T-cell (primary cell): ENCODE measurements at regions not wholly inside any gene's neighbourhood (a gene's known extent, or its start where the extent isn't known, plus 50 kb on each side); places are given as distances from the start of the nearest gene placed in this dataset.
"Not testable (repeated sequence)": the region's sequence is repeated elsewhere in the genome, so short reads cannot be mapped to it uniquely, and the experiment has no call there.

ENCODE experiments used
- ATAC-seq, 4 experiments: fragments of 200-7000 bp in 3 of 4; fragments of 150-1000 bp in 1 of 4; cut with Tn5 transposase; replicated peaks in 1 of 4; 1 replicate in 3 of 4; 2 replicates in 1 of 4; pipeline ENCODE4 v1.10.0; 2021; ENCODE audit warnings: moderate library complexity in 3 of 4, mild to moderate bottlenecking in 2 of 4, moderate number of reproducible peaks in 1 of 4
- CTCF ChIA-PET, 2 donors: fragments of 300-600 bp; sonication (Branson Sonifier 250); formaldehyde crosslinking; loops; one replicate each; lab custom pipeline; 2022; ENCODE audit warnings: antibody characterized with exemption in 2 of 2; lab: Charles Lee
- POLR2A ChIA-PET, 2 donors: fragments of 300-600 bp; sonication (Branson Sonifier 250); formaldehyde crosslinking; loops; one replicate each; lab custom pipeline; 2022; ENCODE audit warnings: antibody characterized with exemption in 2 of 2; lab: Charles Lee
- DNase-seq, 35 experiments: peaks; one replicate each; pipeline versions ENCODE4 v3.0.0 to v3.0.0-alpha.2; 2013 to 2023
- H3K27ac ChIP-seq: one replicate; pipeline ENCODE4 v1.5.1; 2013; ENCODE audit warnings: low read length
- H3K27me3 ChIP-seq, 2 experiments: replicated peaks in 1 of 2; 1 replicate in 1 of 2; 2 replicates in 1 of 2; pipeline versions ENCODE4 v1.6.1 to v1.7.0; 2013; ENCODE audit warnings: low read length in 1 of 2, mixed read lengths in 1 of 2; ENCODE audit not compliant: control insufficient read depth in 2 of 2, insufficient read depth in 2 of 2; ENCODE audit errors: extremely low read depth in 1 of 2
- H3K36me3 ChIP-seq, 2 donors: 1 replicate in 1 of 2; 2 replicates in 1 of 2; pipeline versions ENCODE4 v1.6.1 to v1.7.0; 2013; ENCODE audit warnings: low read length in 1 of 2; ENCODE audit not compliant: control insufficient read depth in 2 of 2, insufficient read depth in 1 of 2; ENCODE audit errors: extremely low read depth in 1 of 2
- H3K4me1 ChIP-seq, 2 experiments: 1 replicate in 1 of 2; 2 replicates in 1 of 2; pipeline versions ENCODE4 v1.6.1 to v1.7.0; 2013; ENCODE audit warnings: low read length in 2 of 2, mixed read lengths in 1 of 2; ENCODE audit not compliant: insufficient read depth in 2 of 2, control insufficient read depth in 1 of 2; ENCODE audit errors: extremely low read depth in 1 of 2
- H3K4me3 ChIP-seq, 2 donors: 1 replicate in 1 of 2; 2 replicates in 1 of 2; pipeline versions ENCODE4 v1.5.1 to v1.7.0; 2013; ENCODE audit warnings: mild to moderate bottlenecking in 2 of 2, low read length in 1 of 2, moderate library complexity in 1 of 2; ENCODE audit not compliant: control insufficient read depth in 1 of 2; ENCODE audit errors: extremely low read depth in 1 of 2
- H3K9me3 ChIP-seq: 2 replicates; pipeline ENCODE4 v1.7.0; 2013
- H3K27ac Mint-ChIP-seq, 2 donors: one replicate each; pipeline ENCODE4 v1.8.0; 2020 to 2021; ENCODE audit warnings: mild to moderate bottlenecking in 2 of 2, mixed read lengths in 2 of 2
- H3K27me3 Mint-ChIP-seq, 2 donors: one replicate each; pipeline ENCODE4 v1.8.0; 2021 to 2022; ENCODE audit warnings: mixed read lengths in 2 of 2
- H3K36me3 Mint-ChIP-seq: one replicate; pipeline ENCODE4 v1.8.0; 2021; ENCODE audit warnings: mixed read lengths
- H3K4me1 Mint-ChIP-seq, 3 donors: one replicate each; pipeline ENCODE4 v1.8.0; 2020 to 2022; ENCODE audit warnings: mixed read lengths in 3 of 3, mild to moderate bottlenecking in 1 of 3
- H3K4me3 Mint-ChIP-seq, 3 donors: one replicate each; pipeline ENCODE4 v1.8.0; 2020 to 2022; ENCODE audit warnings: mild to moderate bottlenecking in 3 of 3, mixed read lengths in 3 of 3, moderate library complexity in 3 of 3
- H3K9me3 Mint-ChIP-seq, 3 donors: one replicate each; pipeline ENCODE4 v1.8.0; 2020 to 2022; ENCODE audit warnings: mixed read lengths in 3 of 3
- WGBS: methylation state at CpG from one replicate; pipeline ENCODE4 v1.1.5; 2013; ENCODE audit warnings: missing lambda C conversion rate; ENCODE audit not compliant: insufficient coverage; 5-methylcytosine and 5-hydroxymethylcytosine counted together

DNA sequence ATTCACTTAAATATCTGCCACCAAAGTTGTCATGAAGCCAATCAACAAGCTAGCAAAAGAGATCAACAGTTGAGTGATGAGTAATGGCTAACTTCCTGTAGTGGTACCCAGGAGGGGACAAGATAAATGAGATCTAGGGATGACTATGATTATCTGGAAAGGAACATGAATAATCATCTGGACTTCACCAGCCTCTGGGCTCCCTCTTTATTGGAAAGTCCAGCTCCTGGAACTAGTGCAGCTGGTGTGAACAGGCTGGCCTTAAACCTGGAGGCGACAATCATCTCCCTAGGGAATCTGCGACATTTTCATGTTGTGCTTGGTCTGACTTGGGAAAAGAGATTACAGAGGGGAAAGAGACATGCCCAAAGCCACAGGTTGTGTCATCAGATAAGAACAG is 518.6 kb downstream of the GRIN2A start:
- no peak overlapping the region for H3K4me3 ChIP-seq
- no peaks in the 10 kb centered on the region for H3K4me1 ChIP-seq
- no peaks in the 10 kb centered on the region for H3K27me3 ChIP-seq
- CTCF ChIA-PET: no interaction called here
- ATAC-seq (no peak), DNase-seq (no peak)
- Mint-ChIP-seq H3K36me3 (no peaks in the 10 kb centered on the region), H3K4me1 (no peaks in the 10 kb centered on the region), H3K4me3 (no peak overlapping the region), H3K27ac (no peak overlapping the region), H3K9me3 (peaks cover 0 to 5% (median 4%) of the 10 kb centered on the region in 3 donors), H3K27me3 (peaks cover 0 to 4% of the 10 kb centered on the region in 2 donors)
- H3K9me3 ChIP-seq: no peaks in the 10 kb centered on the region
- H3K36me3 ChIP-seq: no peaks in the 10 kb centered on the region
- H3K27ac ChIP-seq: no peak overlapping the region
- POLR2A ChIA-PET: no interaction called here
- WGBS: no CpG with 5 or more reads among the region's 2 CpGs

DNA sequence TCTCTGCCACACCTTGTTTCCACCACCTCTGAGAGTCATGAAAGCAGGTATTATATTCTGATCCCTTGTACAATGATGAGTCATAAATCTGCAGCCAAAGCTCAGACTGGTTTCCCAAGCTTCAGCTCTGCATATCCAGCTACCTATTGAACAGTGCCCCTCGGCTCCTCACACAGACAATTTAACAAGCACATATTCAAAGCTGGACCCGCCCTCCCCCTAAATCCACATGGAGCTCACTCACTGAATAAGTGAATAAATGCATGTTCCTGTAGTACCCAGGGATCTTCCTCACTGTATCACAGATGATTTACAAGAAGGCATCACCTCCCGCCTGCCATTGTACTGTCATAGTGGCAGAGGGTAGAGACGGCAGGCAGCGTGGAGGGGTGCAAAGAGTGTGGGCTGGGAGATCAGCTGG is 516.4 kb downstream of the GRIN2A start:
- POLR2A ChIA-PET: no interaction called here
- no peaks in the 10 kb centered on the region for H3K4me1 ChIP-seq
- ATAC-seq (no peak), DNase-seq (no peak)
- Mint-ChIP-seq H3K27ac (no peak overlapping the region), H3K4me1 (no peaks in the 10 kb centered on the region), H3K27me3 (peaks cover 0 to 3% of the 10 kb centered on the region in 2 donors), H3K36me3 (no peaks in the 10 kb centered on the region), H3K4me3 (no peak overlapping the region), H3K9me3 (peaks cover 0 to 5% (median 4%) of the 10 kb centered on the region in 3 donors)
- CTCF ChIA-PET: no interaction called here
- H3K9me3 ChIP-seq: no peaks in the 10 kb centered on the region
- no CpG with 5 or more reads among the region's 5 CpGs for WGBS
- no peaks in the 10 kb centered on the region for H3K36me3 ChIP-seq
- H3K27ac ChIP-seq: no peak overlapping the region
- no peaks in the 10 kb centered on the region for H3K27me3 ChIP-seq
- H3K4me3 ChIP-seq: no peak overlapping the region

DNA sequence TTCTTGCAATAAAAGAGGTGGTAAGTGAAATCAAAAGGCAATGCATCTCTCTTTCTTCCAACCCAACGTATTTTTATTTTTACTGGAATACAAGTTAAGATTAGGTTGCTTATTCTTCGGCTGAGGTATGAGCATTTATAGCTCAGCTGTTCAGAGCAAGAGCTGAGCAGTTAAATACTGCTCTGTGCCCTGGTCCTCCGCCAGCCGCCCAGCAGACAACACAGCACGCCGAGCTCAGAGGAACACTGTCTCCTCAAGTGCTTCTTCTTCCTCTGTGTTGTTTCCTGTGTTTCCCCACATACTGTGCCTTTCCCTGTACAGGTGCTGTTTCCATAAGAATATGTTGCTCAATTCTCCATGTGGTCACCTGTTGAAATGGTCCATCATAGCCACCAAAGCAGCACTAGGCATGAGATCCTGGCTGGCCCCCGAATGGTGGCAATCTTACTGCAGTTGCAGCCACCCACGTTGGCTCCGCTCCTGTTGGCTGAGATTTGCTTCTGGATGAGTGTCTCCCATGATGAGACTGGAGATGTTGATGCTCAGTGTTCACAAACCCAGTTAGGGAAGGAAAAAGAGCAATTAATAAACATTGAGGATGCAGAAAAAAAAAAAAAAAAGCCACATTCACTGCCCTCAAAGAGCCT is 515.3 kb downstream of the GRIN2A start:
- Mint-ChIP-seq H3K27me3 (peaks cover 0 to 3% of the 10 kb centered on the region in 2 donors), H3K4me1 (no peaks in the 10 kb centered on the region), H3K36me3 (no peaks in the 10 kb centered on the region), H3K9me3 (peaks cover 0 to 5% (median 4%) of the 10 kb centered on the region in 3 donors), H3K27ac (no peak overlapping the region), H3K4me3 (no peak overlapping the region)
- H3K27me3 ChIP-seq: no peaks in the 10 kb centered on the region
- DNase-seq (no peak), ATAC-seq (no peak)
- no peak overlapping the region for H3K4me3 ChIP-seq
- CTCF ChIA-PET: no interaction called here
- no peaks in the 10 kb centered on the region for H3K36me3 ChIP-seq
- H3K27ac ChIP-seq: no peak overlapping the region
- POLR2A ChIA-PET: no interaction called here
- 73% methylated on average over 5 of the region's 9 CpGs for WGBS
- H3K4me1 ChIP-seq: no peaks in the 10 kb centered on the region
- H3K9me3 ChIP-seq: no peaks in the 10 kb centered on the region

DNA sequence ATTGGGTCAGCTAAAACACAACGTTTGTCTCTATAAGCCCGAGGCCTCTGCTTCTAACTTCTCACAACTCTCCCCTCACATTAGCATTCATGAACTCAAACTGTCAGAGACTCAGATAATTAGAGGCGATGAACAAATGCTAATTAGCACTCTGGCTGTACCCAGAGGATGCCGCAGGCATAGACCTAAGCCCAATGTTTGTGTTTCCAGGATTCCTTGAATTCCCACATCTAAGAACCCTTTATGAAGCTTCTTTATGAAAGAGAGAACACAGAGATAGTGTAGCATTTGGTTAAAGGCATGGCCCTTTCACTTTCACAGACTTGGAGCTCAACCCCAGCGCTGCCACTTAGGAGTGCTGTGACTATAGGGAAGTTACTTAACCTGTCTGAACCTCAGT is 512.2 kb downstream of the GRIN2A start:
- Histone ChIP-seq H3K9me3 (no peaks in the 10 kb centered on the region), H3K27ac (no peak overlapping the region), H3K36me3 (no peaks in the 10 kb centered on the region), H3K27me3 (no peaks in the 10 kb centered on the region), H3K4me3 (no peak overlapping the region), H3K4me1 (no peaks in the 10 kb centered on the region)
- peaks cover 2 to 3% of the 10 kb centered on the region in 2 donors for H3K27me3 Mint-ChIP-seq
- peaks cover 0 to 5% (median under 1%) of the 10 kb centered on the region in 3 donors for H3K9me3 Mint-ChIP-seq
- H3K27ac Mint-ChIP-seq: no peak overlapping the region
- ChIA-PET CTCF (no interaction called here), POLR2A (no interaction called here)
- DNase-seq (no peak), ATAC-seq (no peak)
- no peaks in the 10 kb centered on the region for H3K36me3 Mint-ChIP-seq
- H3K4me1 Mint-ChIP-seq: no peaks in the 10 kb centered on the region
- no peak overlapping the region for H3K4me3 Mint-ChIP-seq
- WGBS: 17% methylated on average over 2 of the region's 5 CpGs

DNA sequence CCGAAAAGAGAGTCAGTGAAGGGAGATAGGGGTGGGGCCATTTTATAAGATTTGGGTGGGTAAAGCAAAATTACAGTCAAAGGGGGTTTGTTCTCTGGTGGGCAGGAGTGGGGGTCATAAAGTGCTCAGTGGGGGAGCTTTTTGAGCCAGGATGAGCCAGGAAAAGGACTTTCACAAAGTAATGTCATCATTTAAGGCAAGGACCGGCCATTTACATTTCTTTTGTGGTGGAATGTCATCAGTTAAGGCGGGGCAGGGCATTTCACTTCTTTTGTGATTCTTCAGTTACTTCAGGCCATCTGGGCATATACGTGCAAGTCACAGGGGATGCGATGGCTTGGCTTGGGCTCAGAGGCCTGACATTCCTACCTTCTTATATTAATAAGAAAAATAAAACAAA is 511.6 kb downstream of the GRIN2A start:
- not testable (repeated sequence) for DNase-seq, ATAC-seq

DNA sequence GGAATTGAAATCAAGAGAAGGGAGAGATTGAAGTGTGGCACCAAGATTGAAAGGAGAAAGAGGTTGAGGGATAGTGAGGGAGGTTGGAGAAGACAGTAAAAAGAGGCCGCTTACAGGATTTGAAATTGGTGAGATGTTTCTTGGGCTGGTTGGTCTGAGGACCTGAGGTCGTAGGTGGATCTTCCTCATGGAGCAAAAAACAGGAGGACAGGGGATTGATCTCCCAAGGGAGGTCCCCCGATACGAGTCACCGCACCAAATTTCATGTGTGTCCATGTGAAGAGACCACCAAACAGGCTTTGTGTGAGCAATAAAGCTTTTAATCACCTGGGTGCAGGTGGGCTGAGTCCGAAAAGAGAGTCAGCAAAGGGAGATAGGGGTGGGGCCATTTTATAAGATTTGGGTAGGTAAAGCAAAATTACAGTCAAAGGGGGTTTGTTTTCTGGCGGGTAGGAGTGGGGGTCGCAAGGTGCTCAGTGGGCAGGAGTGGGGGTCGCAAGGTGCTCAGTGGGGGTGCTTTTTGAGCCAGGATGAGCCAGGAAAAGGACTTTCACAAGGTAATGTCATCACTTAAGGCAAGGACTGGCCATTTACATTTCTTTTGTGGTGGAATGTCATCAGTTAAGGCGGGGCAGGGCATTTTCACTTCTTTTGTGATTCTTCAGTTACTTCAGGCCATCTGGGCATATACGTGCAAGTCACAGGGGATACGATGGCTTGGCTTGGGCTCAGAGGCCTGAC is 505.5 kb downstream of the GRIN2A start:
- H3K36me3 Mint-ChIP-seq, POLR2A ChIA-PET, H3K27ac Mint-ChIP-seq, DNase-seq, H3K9me3 Mint-ChIP-seq, CTCF ChIA-PET, H3K27ac ChIP-seq, H3K9me3 ChIP-seq, H3K4me3 Mint-ChIP-seq, H3K4me1 Mint-ChIP-seq, H3K4me1 ChIP-seq, ATAC-seq, H3K36me3 ChIP-seq, H3K27me3 ChIP-seq, H3K4me3 ChIP-seq: not testable (repeated sequence)
- WGBS: 81% methylated on average over 2 of the region's 12 CpGs
- H3K27me3 Mint-ChIP-seq: peaks cover 0 to 11% of the 10 kb centered on the region in 2 donors

More for the DNA sequence above, 511.6 kb downstream of the GRIN2A start:
- H3K27me3 Mint-ChIP-seq, H3K36me3 ChIP-seq, POLR2A ChIA-PET, H3K27me3 ChIP-seq, H3K9me3 ChIP-seq, H3K27ac Mint-ChIP-seq, H3K4me1 ChIP-seq, H3K4me1 Mint-ChIP-seq, H3K27ac ChIP-seq, H3K4me3 ChIP-seq, H3K36me3 Mint-ChIP-seq, H3K4me3 Mint-ChIP-seq, H3K9me3 Mint-ChIP-seq, CTCF ChIA-PET: not testable (repeated sequence)
- WGBS: 60% methylated on average over 1 of the region's 5 CpGs
